GM10248 (cell line): ENCODE measurements at regions not wholly inside any gene's neighbourhood (a gene's known extent, or its start where the extent isn't known, plus 50 kb on each side); places are given as distances from the start of the nearest gene placed in this dataset.
"Not testable (repeated sequence)": the region's sequence is repeated elsewhere in the genome, so short reads cannot be mapped to it uniquely, and the experiment has no call there.

Experiments used
- CTCF ChIA-PET: fragments of 300-600 bp; sonication (Branson Sonifier 250); formaldehyde crosslinking; extraction: SDS; loops from one replicate; lab custom pipeline; 2021; ENCODE audit warnings: antibody characterized with exemption; lab: Yijun Ruan, JAX
- POLR2A ChIA-PET: fragments of 350-650 bp; sonication (Branson Sonifier 250); formaldehyde crosslinking; extraction: SDS; loops from one replicate; lab custom pipeline; 2020; ENCODE audit warnings: antibody characterized with exemption; lab: Yijun Ruan, JAX
- DNase-seq: peaks from one replicate; pipeline ENCODE4 v3.0.0; 2012; ENCODE audit errors: extremely low spot score
- CTCF ChIP-seq: IDR thresholded peaks from 2 replicates; pipeline ENCODE4 v1.5.1; 2012; ENCODE audit warnings: mild to moderate bottlenecking, low read depth; ENCODE audit errors: extremely low read depth, missing control alignments, control extremely low read depth

GRCh38 chr19:13681509-13681908 is 82.8 kb upstream of the MRI1 start:
- POLR2A ChIA-PET: no interaction called here

GRCh38 chr19:13680708-13681360 is 83.5 kb upstream of the MRI1 start:
- DNase-seq, CTCF ChIA-PET: not testable (repeated sequence)
- POLR2A ChIA-PET: interaction anchor here (0.6 kb wide), 1 partner anchor 263 kb away, joined by 6 read pairs; no protein-coding TSS in a partner anchor

More at GRCh38 chr19:13681509-13681908, 82.8 kb upstream of the MRI1 start:
- no peak for DNase-seq
- CTCF ChIA-PET: no interaction called here
- TF ChIP-seq CTCF: no peak

- DNase-seq, POLR2A ChIA-PET: not testable (repeated sequence)
- CTCF ChIA-PET: interaction anchor here (1.5 kb wide), 1 partner anchor 17 kb away, joined by 3 read pairs; no protein-coding TSS in a partner anchor
Measured at GRCh38 chr19:13676967-13677366, 87.4 kb upstream of the MRI1 start.

GRCh38 chr19:13672480-13673175 is 91.7 kb upstream of the MRI1 start:
- DNase-seq, CTCF ChIA-PET, POLR2A ChIA-PET: not testable (repeated sequence)

- no peak for DNase-seq
- CTCF ChIA-PET: no interaction called here
- no peak for TF ChIP-seq CTCF
- POLR2A ChIA-PET: no interaction called here
Measured at GRCh38 chr19:13670846-13671245, 93.5 kb upstream of the MRI1 start.

GRCh38 chr19:13669780-13670355 is 94.5 kb upstream of the MRI1 start:
- no peak for TF ChIP-seq CTCF
- POLR2A ChIA-PET: no interaction called here
- DNase-seq: no peak
- CTCF ChIA-PET: interaction anchor here (1.8 kb wide), 1 partner anchor 10 kb away, joined by 9 read pairs; no protein-coding TSS in a partner anchor

- DNase-seq: no peak
- TF ChIP-seq CTCF: no peak
- CTCF ChIA-PET: interaction anchor here (1.8 kb wide), 1 partner anchor 9 kb away, joined by 9 read pairs; no protein-coding TSS in a partner anchor
- POLR2A ChIA-PET: no interaction called here
Measured at GRCh38 chr19:13668964-13669363, 95.4 kb upstream of the MRI1 start.

- TF ChIP-seq CTCF: no peak
- no peak for DNase-seq
- ChIA-PET CTCF (interaction anchor here (0.7 kb wide), 1 partner anchor 1347 kb away, joined by 3 read pairs; no protein-coding TSS in a partner anchor), POLR2A (no interaction called here)
Measured at GRCh38 chr19:13666165-13666564, 98.2 kb upstream of the MRI1 start.
